Urinary bladder (tissue), 3 donors: ENCODE measurements at regions not wholly inside any gene's neighbourhood (a gene's known extent, or its start where the extent isn't known, plus 50 kb on each side); places are given as distances from the start of the nearest gene placed in this dataset.
"Not testable (repeated sequence)": the region's sequence is repeated elsewhere in the genome, so short reads cannot be mapped to it uniquely, and the experiment has no call there.

ENCODE experiments used
- DNase-seq: peaks from one replicate; pipeline ENCODE4 v3.0.0-alpha.2; 2015; ENCODE audit errors: extremely low spot score
- H3K27ac ChIP-seq: one replicate; pipeline ENCODE4 v1.5.1; 2013; ENCODE audit warnings: low read depth, mild to moderate bottlenecking, moderate library complexity
- H3K36me3 ChIP-seq: one replicate; pipeline ENCODE4 v1.6.1; 2013; ENCODE audit warnings: mild to moderate bottlenecking, moderate library complexity; ENCODE audit not compliant: insufficient read depth
- H3K4me1 ChIP-seq: one replicate; pipeline ENCODE4 v1.6.1; 2013; ENCODE audit warnings: mild to moderate bottlenecking, moderate library complexity; ENCODE audit not compliant: insufficient read depth
- H3K4me3 ChIP-seq: one replicate; pipeline ENCODE4 v1.5.1; 2013; ENCODE audit warnings: low read depth, low read length
- WGBS: extraction: QIAGEN DNeasy Blood & Tissue Kit; methylation state at CpG from one replicate; pipeline ENCODE4 v1.1.7; 2013; 5-methylcytosine and 5-hydroxymethylcytosine counted together
- donor health status: healthy with polysubstance abuse.
- donor health status: healthy.

DNA sequence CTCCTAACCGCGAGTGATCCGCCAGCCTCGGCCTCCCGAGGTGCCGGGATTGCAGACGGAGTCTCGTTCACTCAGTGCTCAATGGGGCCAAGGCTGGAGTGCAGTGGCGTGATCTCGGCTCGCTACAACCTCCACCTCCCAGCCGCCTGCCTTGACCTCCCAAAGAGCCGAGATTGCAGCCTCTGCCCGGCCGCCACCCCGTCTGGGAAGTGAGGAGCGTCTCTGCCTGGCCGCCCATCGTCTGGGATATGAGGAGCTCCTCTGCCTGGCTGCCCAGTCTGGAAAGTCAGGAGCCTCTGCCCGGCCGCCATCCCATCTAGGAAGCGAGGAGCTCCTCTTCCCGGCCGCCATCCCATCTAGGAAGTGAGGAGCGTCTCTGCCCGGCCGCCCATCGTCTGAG lies 58.8 kb upstream of the ANKRD30BL start:
- not testable (repeated sequence) for H3K4me3 ChIP-seq, H3K36me3 ChIP-seq, H3K4me1 ChIP-seq, H3K27ac ChIP-seq, DNase-seq
- 96% methylated on average over 28 of the region's 28 CpGs for WGBS

DNA sequence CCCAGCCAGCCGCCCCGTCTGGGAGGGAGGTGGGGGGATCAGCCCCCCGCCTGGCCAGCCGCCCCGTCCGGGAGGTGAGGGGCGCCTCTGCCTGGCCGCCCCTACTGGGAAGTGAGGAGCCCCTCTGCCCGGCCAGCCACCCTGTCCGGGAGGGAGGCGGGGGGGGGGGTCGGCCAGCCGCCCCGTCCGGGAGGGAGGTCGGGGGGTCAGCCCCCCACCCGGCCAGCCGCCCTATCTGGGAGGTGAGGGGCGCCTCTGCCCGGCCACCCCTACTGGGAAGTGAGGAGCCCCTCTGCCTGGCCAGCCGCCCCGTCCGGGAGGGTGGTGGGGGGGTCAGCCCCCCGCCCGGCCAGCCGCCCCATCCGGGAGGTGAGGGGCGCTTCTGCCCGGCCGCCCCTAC lies 60.1 kb upstream of the ANKRD30BL start:
- not testable (repeated sequence) for H3K27ac ChIP-seq, DNase-seq, H3K4me1 ChIP-seq, H3K4me3 ChIP-seq, H3K36me3 ChIP-seq
- WGBS: 96% methylated on average over 19 of the region's 30 CpGs

DNA sequence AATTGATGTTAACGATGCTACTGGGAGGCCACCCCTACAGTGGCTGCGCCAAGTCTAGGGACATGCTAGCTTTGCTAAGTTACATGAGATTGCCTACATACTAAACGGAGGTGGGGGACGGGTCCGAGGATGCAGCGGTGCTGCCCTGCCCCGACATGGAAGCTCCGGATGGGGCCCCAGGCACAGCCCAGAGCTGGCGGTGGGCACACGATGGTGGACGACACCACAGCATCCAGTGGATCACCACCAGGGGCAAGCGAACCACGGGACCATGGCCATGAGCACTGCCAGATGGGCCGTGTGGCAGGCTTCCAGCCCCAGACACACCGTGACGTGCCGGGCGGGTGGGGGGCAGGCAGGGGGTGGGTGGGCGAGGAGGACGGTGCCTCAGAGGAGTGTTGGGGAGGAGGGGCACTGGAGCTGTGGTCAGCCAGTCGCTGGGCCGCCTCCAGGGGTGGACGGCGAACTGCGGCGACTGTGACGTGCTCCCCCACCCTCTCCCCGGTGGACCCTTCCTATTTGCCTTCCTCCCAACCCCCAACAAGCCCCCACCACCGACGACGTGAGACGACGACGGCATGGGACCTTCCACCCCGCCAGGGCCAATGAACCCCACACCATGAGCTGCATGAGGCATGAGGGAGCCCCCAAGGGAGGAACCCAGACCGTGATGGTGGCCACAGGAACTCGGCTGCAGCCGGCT lies 90.6 kb upstream of the ANKRD30BL start:
- no peak overlapping the region for H3K4me3 ChIP-seq
- 95% methylated on average over 38 of the region's 38 CpGs for WGBS
- no peaks in the 10 kb centered on the region for H3K4me1 ChIP-seq
- H3K27ac ChIP-seq: no peak overlapping the region
- no peaks in the 10 kb centered on the region for H3K36me3 ChIP-seq
- no peak for DNase-seq

DNA sequence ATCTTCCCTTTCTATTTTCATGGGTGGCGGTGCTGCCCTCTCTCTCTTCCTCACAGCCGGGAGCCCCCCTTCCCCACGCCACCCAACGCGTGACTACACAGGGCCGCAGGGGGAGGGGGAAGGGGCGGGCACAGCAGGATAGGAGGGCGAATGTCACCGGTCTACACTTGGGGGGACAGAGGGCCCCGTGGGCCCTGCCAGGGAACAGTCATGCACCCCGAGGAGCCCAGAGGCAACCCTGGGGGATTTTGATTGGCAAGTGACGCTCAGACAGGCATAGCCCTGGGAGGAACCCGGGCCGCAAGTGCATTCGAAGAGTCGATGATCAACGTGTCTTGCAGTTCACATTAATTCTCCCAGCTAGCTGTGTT lies 91.1 kb upstream of the ANKRD30BL start:
- no peak overlapping the region for H3K4me3 ChIP-seq
- H3K36me3 ChIP-seq: no peaks in the 10 kb centered on the region
- 94% methylated on average over 17 of the region's 17 CpGs for WGBS
- H3K4me1 ChIP-seq: no peaks in the 10 kb centered on the region
- H3K27ac ChIP-seq: no peak overlapping the region
- no peak for DNase-seq

DNA sequence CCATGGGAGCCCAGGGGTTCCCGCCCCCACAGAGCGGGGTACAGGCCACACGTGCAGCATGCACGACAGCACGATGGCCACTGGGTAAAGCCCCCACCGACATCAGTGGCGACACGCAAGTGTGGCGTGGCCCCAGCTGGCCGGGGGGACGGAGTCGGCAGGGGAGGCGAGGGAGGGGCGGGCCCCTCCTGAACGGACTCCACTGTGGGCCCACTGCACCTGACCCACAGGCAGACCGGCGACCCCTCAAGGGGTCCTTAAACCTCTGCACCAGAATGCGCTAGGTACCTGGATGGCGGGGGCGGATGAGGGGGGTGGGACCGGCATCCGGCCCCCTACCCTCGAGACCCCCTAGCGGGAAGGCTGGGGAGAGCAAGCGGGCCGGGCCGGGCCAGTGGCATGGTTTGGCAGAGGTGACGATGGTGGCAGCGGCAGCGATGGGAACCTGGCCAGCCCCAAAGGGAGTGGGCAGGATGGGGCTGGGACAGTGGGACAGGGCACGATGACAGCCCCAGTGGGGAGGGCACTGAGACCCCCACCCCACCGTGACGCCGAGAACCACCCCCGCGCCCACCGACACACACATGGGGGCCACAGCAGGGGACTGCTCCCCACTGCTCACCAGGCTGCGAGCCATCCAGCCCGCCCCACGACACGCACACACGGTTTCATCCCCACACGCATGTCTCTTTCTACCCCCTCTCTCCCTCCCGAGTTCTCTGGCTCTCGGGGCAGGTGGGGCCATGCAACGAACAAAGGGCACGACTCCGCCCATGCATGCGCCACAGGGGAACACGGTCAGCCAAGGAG lies 91.9 kb upstream of the ANKRD30BL start:
- no peak overlapping the region for H3K27ac ChIP-seq
- no peaks in the 10 kb centered on the region for H3K36me3 ChIP-seq
- no peaks in the 10 kb centered on the region for H3K4me1 ChIP-seq
- H3K4me3 ChIP-seq: no peak overlapping the region
- 94% methylated on average over 50 of the region's 50 CpGs for WGBS
- DNase-seq: no peak

DNA sequence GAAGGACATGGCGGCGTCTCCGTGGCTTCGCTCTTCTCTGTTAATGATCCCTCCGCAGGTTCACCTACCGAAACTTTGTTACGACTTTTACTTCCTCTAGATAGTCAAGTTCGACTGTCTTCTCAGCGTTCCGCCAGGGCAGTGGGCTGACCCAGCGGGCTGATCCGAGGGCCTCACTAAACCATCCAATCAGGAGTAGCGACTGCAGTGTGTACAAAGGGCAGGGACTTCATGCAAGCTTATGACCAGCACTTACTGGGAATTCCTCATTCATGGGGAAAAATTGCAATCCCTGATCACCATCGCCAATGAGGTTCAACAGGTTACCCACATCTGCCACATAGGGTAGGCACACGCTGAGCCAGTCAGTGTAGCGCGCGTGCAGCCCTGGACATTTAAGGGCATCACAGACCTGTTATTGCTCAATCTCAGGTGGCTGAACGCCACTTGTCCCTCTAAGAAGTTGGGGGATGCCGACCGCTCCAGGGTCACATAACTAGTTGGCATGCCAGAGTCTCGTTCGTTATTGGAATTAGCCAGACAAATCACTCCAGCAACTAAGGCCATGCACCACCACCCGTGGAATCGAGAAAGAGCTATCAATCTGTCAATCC lies 92.7 kb upstream of the ANKRD30BL start:
- H3K4me3 ChIP-seq, H3K36me3 ChIP-seq, DNase-seq, H3K27ac ChIP-seq, H3K4me1 ChIP-seq: not testable (repeated sequence)
- 91% methylated on average over 25 of the region's 25 CpGs for WGBS

DNA sequence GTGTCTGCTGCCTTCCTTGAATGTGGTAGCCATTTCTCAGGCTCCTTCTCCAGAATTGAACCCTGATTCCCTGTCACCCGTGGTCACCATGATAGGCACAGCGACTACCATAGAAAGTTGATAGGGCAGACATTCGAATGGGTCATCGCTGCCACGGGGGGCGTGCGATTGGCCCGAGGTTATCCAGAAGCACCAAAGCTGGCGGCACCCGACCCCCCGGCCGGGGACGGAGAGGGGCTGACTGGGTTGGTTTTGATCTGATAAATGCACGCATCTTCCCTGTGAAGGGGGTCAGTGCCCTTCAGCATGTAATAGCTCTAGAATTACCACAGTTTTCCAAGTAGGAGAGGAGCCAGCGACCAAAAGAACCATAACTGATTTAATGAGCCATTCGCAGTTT lies 94.0 kb upstream of the ANKRD30BL start:
- WGBS: 92% methylated on average over 16 of the region's 16 CpGs
- no peak overlapping the region for H3K27ac ChIP-seq
- DNase-seq: no peak
- H3K36me3 ChIP-seq: no peaks in the 10 kb centered on the region
- H3K4me3 ChIP-seq: no peak overlapping the region
- no peaks in the 10 kb centered on the region for H3K4me1 ChIP-seq

DNA sequence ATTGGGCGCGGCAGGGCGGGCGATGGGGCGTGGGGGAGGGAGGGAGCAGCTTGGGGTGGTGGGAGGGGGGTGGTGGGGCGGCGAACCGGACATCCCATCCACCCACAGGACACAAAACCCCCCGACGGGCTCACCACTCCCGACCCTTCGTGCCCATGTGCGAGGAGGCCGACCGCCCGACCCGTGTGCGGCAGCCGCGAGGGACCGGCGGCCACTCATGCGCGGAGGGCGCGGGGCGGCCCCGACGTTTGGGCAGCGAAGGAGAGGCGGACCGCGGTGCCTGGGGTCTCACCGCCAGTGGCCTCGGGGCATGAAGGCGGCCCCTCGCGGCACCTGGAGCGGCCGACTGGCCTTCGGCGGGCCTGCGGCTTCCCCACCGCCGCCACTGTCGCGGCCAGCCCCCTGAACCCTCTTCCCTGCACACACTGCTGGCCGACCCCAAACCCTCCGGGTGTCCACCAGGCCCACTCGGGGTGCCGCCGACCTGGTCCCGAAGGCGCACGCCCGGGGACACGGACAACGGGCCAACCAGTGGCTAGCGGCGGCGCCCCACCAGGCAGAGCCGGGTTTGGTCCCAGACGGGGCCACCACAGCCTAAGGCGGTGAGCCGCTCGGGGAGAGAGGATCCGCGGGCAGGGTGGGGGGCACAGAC lies 94.6 kb upstream of the ANKRD30BL start:
- no peak overlapping the region for H3K4me3 ChIP-seq
- no peaks in the 10 kb centered on the region for H3K4me1 ChIP-seq
- 18% methylated on average over 68 of the region's 68 CpGs for WGBS
- DNase-seq: no peak
- no peak overlapping the region for H3K27ac ChIP-seq
- H3K36me3 ChIP-seq: no peaks in the 10 kb centered on the region

DNA sequence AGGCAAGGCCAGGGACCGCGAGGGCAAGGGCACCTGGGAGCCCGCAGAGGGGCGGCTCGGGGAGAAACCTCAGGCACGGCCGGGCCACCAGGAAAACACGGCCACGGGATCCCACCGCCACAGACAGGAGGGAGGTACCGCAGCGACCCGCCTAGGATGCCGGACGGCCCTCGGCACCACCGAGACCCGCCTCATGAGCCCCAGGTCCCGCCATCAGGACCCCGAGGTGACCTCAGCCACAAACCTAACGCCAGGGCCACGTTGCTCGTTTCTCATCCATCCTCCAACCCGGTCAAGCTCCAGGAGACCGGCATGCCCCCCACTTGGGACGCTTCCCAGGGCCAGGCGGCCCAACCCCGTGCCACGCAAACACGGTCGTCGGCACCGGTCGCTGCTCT lies 95.2 kb upstream of the ANKRD30BL start:
- 4% methylated on average over 34 of the region's 34 CpGs for WGBS
- not testable (repeated sequence) for H3K36me3 ChIP-seq, H3K4me3 ChIP-seq

DNA sequence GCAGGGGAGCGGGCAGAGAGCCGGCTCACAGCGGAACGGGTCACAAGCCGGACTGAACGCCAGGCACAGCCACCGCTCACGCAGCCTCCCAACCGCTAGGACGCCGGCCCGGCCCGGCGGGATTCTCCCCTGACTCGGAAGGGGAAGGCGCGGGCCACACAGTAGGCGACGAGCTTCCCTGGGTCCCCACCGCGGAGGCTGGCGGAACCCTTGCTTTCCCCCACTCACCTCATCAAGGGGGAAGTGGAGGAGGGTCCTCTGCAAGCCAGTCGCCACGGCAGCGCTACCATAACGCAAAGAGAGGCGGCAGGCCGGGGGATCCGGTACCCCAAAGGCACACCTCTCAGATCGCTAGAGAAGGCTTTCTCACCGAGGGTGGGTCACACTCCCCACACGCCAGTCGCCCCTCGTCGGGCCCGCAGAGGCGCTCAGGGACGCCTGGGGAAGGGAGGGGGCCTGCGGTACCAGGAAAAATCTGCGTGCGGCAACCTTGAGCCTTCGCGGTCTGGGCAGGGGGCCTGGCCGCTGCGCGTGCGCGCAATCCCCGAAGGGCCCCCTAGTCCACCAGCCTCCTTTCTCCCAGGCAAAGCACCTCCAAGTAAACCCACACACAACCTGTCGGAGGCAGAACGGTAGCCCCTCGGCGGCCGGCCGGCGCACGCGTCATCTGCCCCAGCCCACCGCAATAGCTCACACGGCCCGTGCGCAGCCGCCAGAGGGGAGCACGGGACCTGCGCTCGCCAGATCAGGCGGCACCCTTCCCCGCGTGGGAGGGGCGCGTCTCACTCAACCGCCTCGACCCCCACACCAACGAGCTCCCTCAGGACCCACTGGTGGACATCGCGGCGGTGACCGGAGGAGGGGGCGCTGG lies 95.8 kb upstream of the ANKRD30BL start:
- not testable (repeated sequence) for H3K36me3 ChIP-seq, H3K27ac ChIP-seq, H3K4me1 ChIP-seq, H3K4me3 ChIP-seq, DNase-seq
- WGBS: 7% methylated on average over 79 of the region's 79 CpGs

More for the DNA sequence above, 95.2 kb upstream of the ANKRD30BL start:
- H3K4me1 ChIP-seq, H3K27ac ChIP-seq, DNase-seq: not testable (repeated sequence)

DNA sequence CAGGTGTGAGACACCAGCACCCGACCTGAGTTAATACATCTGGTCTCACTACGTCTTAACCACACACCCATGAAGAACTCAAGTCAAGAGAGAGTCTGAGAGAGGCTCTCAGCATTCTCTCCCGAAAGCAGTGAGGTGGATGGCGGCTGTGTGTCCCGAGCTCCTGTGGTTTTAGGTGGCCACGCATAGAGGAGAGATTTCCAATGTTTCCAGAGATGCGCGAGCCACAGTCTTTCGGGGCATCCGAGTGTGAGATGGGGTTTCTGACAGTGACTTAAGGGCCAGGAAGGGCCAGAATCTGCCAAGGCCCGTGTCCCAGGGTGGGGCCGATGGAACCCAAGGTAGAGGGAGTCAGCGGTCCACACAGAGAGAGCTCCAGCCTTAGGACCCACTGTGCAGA lies 97.5 kb upstream of the ANKRD30BL start:
- not testable (repeated sequence) for H3K27ac ChIP-seq, H3K4me3 ChIP-seq, H3K4me1 ChIP-seq, DNase-seq, H3K36me3 ChIP-seq
- WGBS: 93% methylated on average over 13 of the region's 13 CpGs

DNA sequence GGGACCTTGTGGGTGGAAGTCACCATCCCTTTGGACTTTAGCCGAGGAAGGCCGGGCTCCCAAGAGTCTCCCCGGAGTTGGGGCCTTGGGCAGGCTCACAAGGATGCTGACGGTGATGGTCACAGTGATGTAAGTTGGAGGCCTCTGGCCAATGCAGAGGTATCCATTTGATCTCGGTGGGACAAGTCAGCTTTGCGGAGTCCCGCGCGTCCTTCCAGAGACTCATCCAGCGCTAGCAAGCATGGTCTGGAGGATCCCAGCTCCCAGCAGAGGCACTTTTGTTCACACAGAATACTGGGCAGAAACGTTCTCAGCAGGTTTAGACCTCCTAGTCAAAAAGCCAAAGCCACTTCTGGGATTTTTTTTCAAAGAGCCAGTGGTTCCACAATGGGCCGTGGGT lies 103.8 kb upstream of the ANKRD30BL start:
- H3K4me1 ChIP-seq, H3K4me3 ChIP-seq, DNase-seq, H3K36me3 ChIP-seq, H3K27ac ChIP-seq: not testable (repeated sequence)
- WGBS: 91% methylated on average over 12 of the region's 12 CpGs

DNA sequence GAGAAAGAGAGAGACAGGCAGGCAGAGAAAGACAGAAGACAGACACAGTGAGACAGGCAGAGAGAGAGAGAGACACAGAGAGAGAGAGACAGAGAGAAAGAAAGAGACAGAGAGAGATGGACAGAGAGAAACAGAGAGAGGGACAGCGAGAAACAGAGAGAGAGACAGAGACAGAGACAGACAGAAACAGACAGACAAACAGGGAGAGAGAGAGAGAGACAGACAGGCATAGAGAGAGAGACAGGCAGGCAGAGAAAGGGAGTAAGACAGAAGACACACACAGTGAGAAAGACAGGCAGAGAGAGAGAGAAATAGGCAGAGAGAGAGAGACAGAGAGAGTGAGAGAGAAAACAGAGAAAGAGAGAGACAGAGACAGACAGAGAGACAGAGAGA lies 105.3 kb upstream of the ANKRD30BL start:
- Histone ChIP-seq H3K36me3 (no peaks in the 10 kb centered on the region), H3K4me3 (no peak overlapping the region), H3K27ac (no peak overlapping the region), H3K4me1 (no peaks in the 10 kb centered on the region)
- 84% methylated on average over 1 of the region's 1 CpG for WGBS
- no peak for DNase-seq
